ENCODE measurements at regions not wholly inside any gene's neighbourhood (a gene's known extent, or its start where the extent isn't known, plus 50 kb on each side); places are given as distances from the start of the nearest gene placed in this dataset.
A peak's percentile ranks its signal among the peaks of the same experiment; 100 is the strongest.

DNA sequence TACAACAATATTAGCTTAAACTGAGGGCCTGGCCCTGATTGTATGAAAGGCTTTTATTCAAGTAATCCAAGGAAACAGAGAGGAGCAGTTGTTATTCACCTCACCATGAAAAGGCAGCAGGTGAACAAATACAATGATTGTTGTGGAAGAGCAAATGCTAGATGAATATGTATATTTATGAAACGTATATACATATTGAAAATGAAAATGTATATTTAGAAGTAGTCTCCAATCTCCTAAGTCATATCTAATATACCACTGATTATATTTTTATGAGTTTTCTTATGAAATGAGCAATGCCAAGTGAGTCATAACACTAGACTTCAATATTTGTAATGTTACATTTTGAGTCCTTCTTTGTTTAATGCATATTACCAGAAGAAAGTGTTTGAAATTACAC is 116.2 kb upstream of the KCNMB2 start:
- H3K79me2 ChIP-seq (ENCODE audit: insufficient read depth, low read length), result no peaks in the 10 kb centered on the region
- TF ChIP-seq, protein P1, sequence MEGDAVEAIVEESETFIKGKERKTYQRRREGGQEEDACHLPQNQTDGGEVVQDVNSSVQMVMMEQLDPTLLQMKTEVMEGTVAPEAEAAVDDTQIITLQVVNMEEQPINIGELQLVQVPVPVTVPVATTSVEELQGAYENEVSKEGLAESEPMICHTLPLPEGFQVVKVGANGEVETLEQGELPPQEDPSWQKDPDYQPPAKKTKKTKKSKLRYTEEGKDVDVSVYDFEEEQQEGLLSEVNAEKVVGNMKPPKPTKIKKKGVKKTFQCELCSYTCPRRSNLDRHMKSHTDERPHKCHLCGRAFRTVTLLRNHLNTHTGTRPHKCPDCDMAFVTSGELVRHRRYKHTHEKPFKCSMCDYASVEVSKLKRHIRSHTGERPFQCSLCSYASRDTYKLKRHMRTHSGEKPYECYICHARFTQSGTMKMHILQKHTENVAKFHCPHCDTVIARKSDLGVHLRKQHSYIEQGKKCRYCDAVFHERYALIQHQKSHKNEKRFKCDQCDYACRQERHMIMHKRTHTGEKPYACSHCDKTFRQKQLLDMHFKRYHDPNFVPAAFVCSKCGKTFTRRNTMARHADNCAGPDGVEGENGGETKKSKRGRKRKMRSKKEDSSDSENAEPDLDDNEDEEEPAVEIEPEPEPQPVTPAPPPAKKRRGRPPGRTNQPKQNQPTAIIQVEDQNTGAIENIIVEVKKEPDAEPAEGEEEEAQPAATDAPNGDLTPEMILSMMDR (conservative IDR thresholded peaks at IDR 0.05; ENCODE audit: low read length), result no peak
- no peak for TF ChIP-seq EZH2phosphoT487 (IDR thresholded peaks at IDR 0.05; ENCODE audit: borderline replicate concordance)
- no peaks in the 10 kb centered on the region for H3K36me3 ChIP-seq (ENCODE audit: insufficient read depth, low read length)
- H4K20me1 ChIP-seq (ENCODE audit: insufficient read depth, low read length, poor library complexity, severe bottlenecking), result no peaks in the 10 kb centered on the region
- no peaks in the 10 kb centered on the region for H3K9me3 ChIP-seq (ENCODE audit: insufficient read depth, low read depth, low read length)
- H3K9me2 ChIP-seq (replicated peaks; ENCODE audit: low read depth, low read length), result no peaks in the 10 kb centered on the region
- no peak overlapping the region for H3K4me2 ChIP-seq (ENCODE audit: low read depth, low read length, poor library complexity, severe bottlenecking)
- no peaks in the 10 kb centered on the region for H3F3A ChIP-seq (ENCODE audit: low read depth)
- H3K27me3 ChIP-seq (ENCODE audit: insufficient read depth, low read length, poor library complexity, severe bottlenecking), result no peaks in the 10 kb centered on the region
- H3K4me3 ChIP-seq (ENCODE audit: low read length, poor library complexity, severe bottlenecking), result no peak overlapping the region
- no peaks in the 10 kb centered on the region for H3K4me1 ChIP-seq (ENCODE audit: insufficient read depth, low read length, poor library complexity, severe bottlenecking)
- H3K9ac ChIP-seq (ENCODE audit: low read depth, low read length, poor library complexity, severe bottlenecking), result no peak overlapping the region
- no peak overlapping the region for H2AFZ ChIP-seq (ENCODE audit: low read length)

DNA sequence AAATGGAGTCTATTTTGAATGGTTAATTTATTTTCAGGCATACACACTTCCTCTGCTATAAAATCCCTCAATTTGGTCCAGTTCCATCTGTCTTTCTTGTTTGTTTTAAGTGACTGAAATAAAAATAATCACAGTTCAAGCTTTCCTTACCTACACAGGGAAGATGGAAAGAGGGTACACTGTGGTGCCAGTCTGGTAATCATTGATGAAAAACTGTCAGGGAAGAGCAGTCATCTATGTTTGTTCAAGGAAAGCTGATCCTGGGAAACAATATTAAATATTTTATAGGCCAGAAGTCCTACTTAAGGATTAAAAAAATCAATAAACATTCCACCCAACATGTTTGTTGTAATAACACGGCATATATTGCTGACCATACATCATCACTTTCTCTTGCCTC is 115.2 kb upstream of the KCNMB2 start:
- TF ChIP-seq EZH2phosphoT487 (IDR thresholded peaks at IDR 0.05; ENCODE audit: borderline replicate concordance), result no peak
- TF ChIP-seq, protein P1 (conservative IDR thresholded peaks at IDR 0.05; ENCODE audit: low read length), result no peak
- H4K20me1 ChIP-seq (ENCODE audit: insufficient read depth, low read length, poor library complexity, severe bottlenecking), result no peaks in the 10 kb centered on the region
- no peaks in the 10 kb centered on the region for H3K9me3 ChIP-seq (ENCODE audit: insufficient read depth, low read depth, low read length)
- no peaks in the 10 kb centered on the region for H3K9me2 ChIP-seq (replicated peaks; ENCODE audit: low read depth, low read length)
- no peak overlapping the region for H3K4me3 ChIP-seq (ENCODE audit: low read length, poor library complexity, severe bottlenecking)
- no peaks in the 10 kb centered on the region for H3K79me2 ChIP-seq (ENCODE audit: insufficient read depth, low read length)
- no peak overlapping the region for H3K4me2 ChIP-seq (ENCODE audit: low read depth, low read length, poor library complexity, severe bottlenecking)
- H3K36me3 ChIP-seq (ENCODE audit: insufficient read depth, low read length), result no peaks in the 10 kb centered on the region
- no peak overlapping the region for H2AFZ ChIP-seq (ENCODE audit: low read length)
- H3F3A ChIP-seq (ENCODE audit: low read depth), result no peaks in the 10 kb centered on the region
- no peaks in the 10 kb centered on the region for H3K4me1 ChIP-seq (ENCODE audit: insufficient read depth, low read length, poor library complexity, severe bottlenecking)
- H3K9ac ChIP-seq (ENCODE audit: low read depth, low read length, poor library complexity, severe bottlenecking), result no peak overlapping the region
- no peaks in the 10 kb centered on the region for H3K27me3 ChIP-seq (ENCODE audit: insufficient read depth, low read length, poor library complexity, severe bottlenecking)

DNA sequence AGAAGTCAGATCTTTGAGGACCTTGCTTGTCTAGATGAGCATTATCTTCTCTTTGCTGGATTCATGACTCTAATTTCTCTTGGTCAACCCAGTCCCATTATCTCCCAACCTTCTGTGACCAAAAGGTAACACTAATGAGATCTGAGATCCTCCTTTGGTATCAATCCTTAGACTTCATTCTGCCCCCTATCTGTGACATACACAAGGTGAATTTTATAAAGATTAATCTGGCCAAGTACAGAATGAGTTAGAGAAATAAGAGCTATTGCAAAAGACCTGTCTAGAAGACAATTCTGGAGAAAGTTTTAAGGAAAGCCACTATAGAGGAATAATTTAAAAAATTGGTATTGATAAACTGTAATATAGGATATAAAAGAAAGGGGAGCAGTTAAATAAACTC is 113.8 kb upstream of the KCNMB2 start:
- no peaks in the 10 kb centered on the region for H3K36me3 ChIP-seq (ENCODE audit: insufficient read depth, low read length)
- H3K9me3 ChIP-seq (ENCODE audit: insufficient read depth, low read depth, low read length), result no peaks in the 10 kb centered on the region
- H3K79me2 ChIP-seq (ENCODE audit: insufficient read depth, low read length), result no peaks in the 10 kb centered on the region
- no peaks in the 10 kb centered on the region for H3K4me1 ChIP-seq (ENCODE audit: insufficient read depth, low read length, poor library complexity, severe bottlenecking)
- no peak overlapping the region for H3K4me2 ChIP-seq (ENCODE audit: low read depth, low read length, poor library complexity, severe bottlenecking)
- no peaks in the 10 kb centered on the region for H3F3A ChIP-seq (ENCODE audit: low read depth)
- H3K9ac ChIP-seq (ENCODE audit: low read depth, low read length, poor library complexity, severe bottlenecking), result no peak overlapping the region
- no peak for TF ChIP-seq EZH2phosphoT487 (IDR thresholded peaks at IDR 0.05; ENCODE audit: borderline replicate concordance)
- TF ChIP-seq, protein P1 (conservative IDR thresholded peaks at IDR 0.05; ENCODE audit: low read length), result peak; percentile 53
- H3K9me2 ChIP-seq (replicated peaks; ENCODE audit: low read depth, low read length), result no peaks in the 10 kb centered on the region
- no peak overlapping the region for H2AFZ ChIP-seq (ENCODE audit: low read length)
- no peaks in the 10 kb centered on the region for H4K20me1 ChIP-seq (ENCODE audit: insufficient read depth, low read length, poor library complexity, severe bottlenecking)
- H3K4me3 ChIP-seq (ENCODE audit: low read length, poor library complexity, severe bottlenecking), result no peak overlapping the region
- no peaks in the 10 kb centered on the region for H3K27me3 ChIP-seq (ENCODE audit: insufficient read depth, low read length, poor library complexity, severe bottlenecking)

Measured in Loucy (cell line).